H9 (cell line): ENCODE measurements at regions not wholly inside any gene's neighbourhood (a gene's known extent, or its start where the extent isn't known, plus 50 kb on each side); places are given as distances from the start of the nearest gene placed in this dataset.

Experiments
- DNase-seq: peaks from one replicate; pipeline ENCODE4 v3.0.0-alpha.2; 2017
- H2AFZ ChIP-seq: one replicate; pipeline ENCODE4 v1.6.1; 2013; ENCODE audit warnings: mild to moderate bottlenecking, low read length, control low read depth, moderate library complexity
- H2AK5ac ChIP-seq: 2 replicates; pipeline ENCODE4 v1.6.1; 2013; ENCODE audit warnings: low read length, control low read depth, mixed read lengths; ENCODE audit not compliant: insufficient read length
- H2BK120ac ChIP-seq: one replicate; pipeline ENCODE4 v1.6.1; 2013; ENCODE audit warnings: low read depth, mild to moderate bottlenecking, low read length, control low read depth, inconsistent platforms; ENCODE audit not compliant: poor library complexity, severe bottlenecking
- H2BK12ac ChIP-seq: 2 replicates; pipeline ENCODE4 v1.6.1; 2013; ENCODE audit warnings: low read length, control low read depth, mixed read lengths, low read depth; ENCODE audit not compliant: insufficient read length
- H2BK15ac ChIP-seq: 2 replicates; pipeline ENCODE4 v1.6.1; 2013; ENCODE audit warnings: low read depth, low read length, control low read depth
- H2BK20ac ChIP-seq: one replicate; pipeline ENCODE4 v1.6.1; 2013; ENCODE audit warnings: low read depth, mild to moderate bottlenecking, low read length, control low read depth, inconsistent platforms; ENCODE audit not compliant: poor library complexity, severe bottlenecking
- H2BK5ac ChIP-seq: 2 replicates; pipeline ENCODE4 v1.6.1; 2013; ENCODE audit warnings: low read length, control low read depth, mixed read lengths; ENCODE audit not compliant: insufficient read length
- H3K14ac ChIP-seq: 2 replicates; pipeline ENCODE4 v1.6.1; 2013; ENCODE audit warnings: low read length, control low read depth; ENCODE audit not compliant: insufficient read depth
- H3K18ac ChIP-seq: 2 replicates; pipeline ENCODE4 v1.6.1; 2013; ENCODE audit warnings: low read depth, mild to moderate bottlenecking, mixed read lengths, low read length, control low read depth; ENCODE audit not compliant: insufficient read length
- H3K23ac ChIP-seq: 2 replicates; pipeline ENCODE4 v1.6.1; 2013; ENCODE audit warnings: low read length, control low read depth, mixed read lengths, low read depth; ENCODE audit not compliant: insufficient read length
- H3K23me2 ChIP-seq: 2 replicates; pipeline ENCODE4 v1.6.1; 2013; ENCODE audit warnings: low read depth, mild to moderate bottlenecking, mixed read lengths, low read length, control low read depth; ENCODE audit not compliant: insufficient read length, poor library complexity, severe bottlenecking
- H3K27ac ChIP-seq: 2 replicates; pipeline ENCODE4 v1.5.1; 2013; ENCODE audit warnings: low read length, control low read depth, mixed read lengths, low read depth; ENCODE audit not compliant: insufficient read length
- H3K27me3 ChIP-seq: 2 replicates; pipeline ENCODE4 v1.6.1; 2013; ENCODE audit warnings: low read length, control low read depth, inconsistent platforms; ENCODE audit not compliant: insufficient read depth
- H3K4ac ChIP-seq: 2 replicates; pipeline ENCODE4 v1.6.1; 2013; ENCODE audit warnings: low read depth, mild to moderate bottlenecking, control low read depth, inconsistent platforms, low read length, moderate library complexity
- H3K4me1 ChIP-seq: 2 replicates; pipeline ENCODE4 v1.6.1; 2013; ENCODE audit warnings: low read length, control low read depth, inconsistent platforms; ENCODE audit not compliant: insufficient read depth
- H3K4me2 ChIP-seq: 2 replicates; pipeline ENCODE4 v1.6.1; 2013; ENCODE audit warnings: low read length, control low read depth, mixed read lengths; ENCODE audit not compliant: insufficient read length, insufficient read depth
- H3K56ac ChIP-seq: 2 replicates; pipeline ENCODE4 v1.6.1; 2013; ENCODE audit warnings: low read depth, mild to moderate bottlenecking, mixed read lengths, low read length, control low read depth; ENCODE audit not compliant: insufficient read length
- H3K79me1 ChIP-seq: 2 replicates; pipeline ENCODE4 v1.6.1; 2013; ENCODE audit warnings: low read depth, mild to moderate bottlenecking, moderate library complexity, low read length, control low read depth, inconsistent platforms; ENCODE audit not compliant: insufficient read depth, poor library complexity, severe bottlenecking
- H3K79me2 ChIP-seq: 2 replicates; pipeline ENCODE4 v1.6.1; 2013; ENCODE audit warnings: low read length, control low read depth, inconsistent platforms; ENCODE audit not compliant: insufficient read depth
- H3K9ac ChIP-seq: 2 replicates; pipeline ENCODE4 v1.6.1; 2013; ENCODE audit warnings: low read length, control low read depth, mixed read lengths; ENCODE audit not compliant: insufficient read length; ENCODE audit errors: extremely low read depth
- H3K9me3 ChIP-seq: one replicate; pipeline ENCODE4 v1.6.1; 2013; ENCODE audit warnings: low read depth, low read length, inconsistent platforms; ENCODE audit not compliant: control insufficient read depth
- H3T11ph ChIP-seq: one replicate; pipeline ENCODE4 v1.6.1; 2013; ENCODE audit warnings: mild to moderate bottlenecking, low read length, control low read depth, inconsistent platforms
- H4K20me1 ChIP-seq: one replicate; pipeline ENCODE4 v1.6.1; 2013; ENCODE audit not compliant: control insufficient read depth, insufficient read length, insufficient read depth
- H4K5ac ChIP-seq: 2 replicates; pipeline ENCODE4 v1.6.1; 2013; ENCODE audit warnings: low read depth, mild to moderate bottlenecking, mixed read lengths, low read length, control low read depth; ENCODE audit not compliant: insufficient read length
- H4K8ac ChIP-seq: replicated peaks from 2 replicates; pipeline ENCODE4 v1.6.1; 2013; ENCODE audit warnings: low read length, control low read depth, mixed read lengths, low read depth; ENCODE audit not compliant: insufficient read length
- H4K91ac ChIP-seq: 2 replicates; pipeline ENCODE4 v1.6.1; 2013; ENCODE audit warnings: low read depth, mild to moderate bottlenecking, moderate library complexity, mixed read lengths, low read length, control low read depth; ENCODE audit not compliant: insufficient read length
- H3K27ac Mint-ChIP-seq, 3 experiments: 2 replicates in 2 of 3; 3 replicates in 1 of 3; pipeline ENCODE4 v1.8.0; 2020 to 2021; ENCODE audit warnings: mixed read lengths in 3 of 3, mild to moderate bottlenecking in 1 of 3, moderate library complexity in 1 of 3
- H3K27me3 Mint-ChIP-seq: 2 replicates; pipeline ENCODE4 v1.8.0; 2021; ENCODE audit warnings: low read depth, mild to moderate bottlenecking, moderate library complexity, mixed read lengths
- H3K36me3 Mint-ChIP-seq, 3 experiments: 2 replicates in 2 of 3; 3 replicates in 1 of 3; pipeline ENCODE4 v1.8.0; 2020 to 2021; ENCODE audit warnings: low read depth in 3 of 3, mixed read lengths in 3 of 3; ENCODE audit not compliant: insufficient read depth in 1 of 3
- H3K4me1 Mint-ChIP-seq, 2 experiments: 2 replicates each; pipeline ENCODE4 v1.8.0; 2020; ENCODE audit warnings: mixed read lengths in 2 of 2
- H3K4me3 Mint-ChIP-seq, 2 experiments: 2 replicates in 1 of 2; 3 replicates in 1 of 2; pipeline ENCODE4 v1.8.0; 2020 to 2021; ENCODE audit warnings: mild to moderate bottlenecking in 2 of 2, mixed read lengths in 2 of 2, moderate library complexity in 1 of 2
- H3K9me3 Mint-ChIP-seq, 2 experiments: 2 replicates in 1 of 2; 3 replicates in 1 of 2; pipeline ENCODE4 v1.8.0; 2020; ENCODE audit warnings: mild to moderate bottlenecking in 2 of 2, mixed read lengths in 2 of 2, moderate library complexity in 1 of 2
- CTCF ChIP-seq: fragments of 200-600 bp; sonication (generic); conservative IDR thresholded peaks from 3 replicates; pipeline ENCODE4 v1.8.0; 2021; ENCODE audit warnings: antibody characterized with exemption, mild to moderate bottlenecking
- WGBS: extraction: QIAGEN DNeasy Blood & Tissue Kit; methylation state at CpG from one replicate; pipeline ENCODE4 v1.1.7; 2013; ENCODE audit warnings: missing lambda C conversion rate, low lambda C conversion rate, mixed read lengths; ENCODE audit not compliant: insufficient read length; ENCODE audit errors: extremely low coverage; 5-methylcytosine and 5-hydroxymethylcytosine counted together

DNA sequence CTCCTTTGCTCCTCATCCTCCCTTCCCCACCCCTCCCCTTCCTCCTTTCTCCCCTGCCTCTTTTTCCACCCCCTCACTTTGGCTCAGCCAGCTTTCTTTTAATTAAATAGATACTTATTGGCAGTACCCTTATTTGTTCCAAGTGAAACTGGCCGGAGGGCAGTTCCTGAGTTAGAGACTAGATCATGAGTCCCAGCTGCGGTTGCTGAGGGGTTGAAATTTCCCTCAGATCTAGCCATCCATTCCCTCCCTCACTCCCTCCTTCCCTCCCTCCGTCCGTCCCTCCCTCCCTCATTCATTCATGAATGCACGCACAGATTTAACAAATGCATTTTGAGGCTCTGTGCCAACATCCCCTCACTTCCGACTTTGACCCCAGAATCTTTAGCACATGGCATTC lies 519.2 kb upstream of the EEF2KMT start:
- Histone ChIP-seq H3K79me1 (no peaks in the 10 kb centered on the region), H3T11ph (no peak overlapping the region), H2BK20ac (no peak overlapping the region), H3K23ac (no peak overlapping the region), H2AFZ (no peak overlapping the region), H3K4me2 (peak overlapping the region; percentile 50), H4K8ac (no peak overlapping the region), H4K20me1 (no peaks in the 10 kb centered on the region), H3K9me3 (no peaks in the 10 kb centered on the region), H3K27ac (no peak overlapping the region), H3K56ac (no peak overlapping the region), H3K23me2 (peaks cover 3% of the 10 kb centered on the region), H3K4me1 (no peaks in the 10 kb centered on the region; the same call in 1 of the 2 replicates), H2AK5ac (no peak overlapping the region), H3K9ac (no peak overlapping the region), H3K4ac (no peak overlapping the region), H2BK12ac (no peak overlapping the region), H2BK120ac (no peak overlapping the region), H2BK15ac (no peak overlapping the region), H3K18ac (no peak overlapping the region), H3K14ac (no peak overlapping the region), H3K27me3 (no peaks in the 10 kb centered on the region; the same call in 1 of the 2 replicates), H3K79me2 (no peaks in the 10 kb centered on the region), H4K5ac (no peak overlapping the region), H2BK5ac (no peak overlapping the region), H4K91ac (no peak overlapping the region)
- H3K4me3 Mint-ChIP-seq: peak overlapping the region; percentile 10; a peak in 2 of 5 replicates
- H3K27me3 Mint-ChIP-seq: peaks cover 24% of the 10 kb centered on the region
- no peak for TF ChIP-seq CTCF
- no CpG with 5 or more reads among the region's 6 CpGs for WGBS
- no peak overlapping the region for H3K27ac Mint-ChIP-seq
- H3K9me3 Mint-ChIP-seq: no peaks in the 10 kb centered on the region
- H3K4me1 Mint-ChIP-seq: peaks cover 6 to 8% of the 10 kb centered on the region in 2 experiments
- no peaks in the 10 kb centered on the region; a peak in 1 of 7 replicates for H3K36me3 Mint-ChIP-seq
- DNase-seq: no peak
